ENCODE measurements at regions not wholly inside any gene's neighbourhood (a gene's known extent, or its start where the extent isn't known, plus 50 kb on each side); places are given as distances from the start of the nearest gene placed in this dataset.
"Not testable (repeated sequence)": the region's sequence is repeated elsewhere in the genome, so short reads cannot be mapped to it uniquely, and the experiment has no call there.

DNA sequence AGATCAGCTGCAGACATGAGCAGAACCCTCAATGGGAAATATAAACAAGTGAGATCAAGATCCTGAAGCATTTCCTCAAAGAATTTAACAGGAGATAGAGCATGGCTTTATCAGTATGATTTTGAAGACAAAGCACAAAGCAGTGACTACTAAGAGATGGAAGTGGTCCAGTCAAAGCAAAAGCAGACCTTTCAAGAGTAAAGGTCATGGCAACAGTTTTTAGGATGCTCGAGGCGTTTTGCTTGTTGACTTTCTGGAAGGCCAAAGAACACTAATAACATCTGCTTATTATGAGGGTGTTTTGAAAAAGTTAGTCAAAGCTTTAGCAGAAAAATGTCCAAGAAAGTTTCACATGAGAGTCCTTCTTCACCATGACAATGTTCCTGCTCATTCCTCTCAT, 128.5 kb downstream of the KCNE4 start:
- no peak for DNase-seq (ENCODE audit: low read depth, low spot score)

DNA sequence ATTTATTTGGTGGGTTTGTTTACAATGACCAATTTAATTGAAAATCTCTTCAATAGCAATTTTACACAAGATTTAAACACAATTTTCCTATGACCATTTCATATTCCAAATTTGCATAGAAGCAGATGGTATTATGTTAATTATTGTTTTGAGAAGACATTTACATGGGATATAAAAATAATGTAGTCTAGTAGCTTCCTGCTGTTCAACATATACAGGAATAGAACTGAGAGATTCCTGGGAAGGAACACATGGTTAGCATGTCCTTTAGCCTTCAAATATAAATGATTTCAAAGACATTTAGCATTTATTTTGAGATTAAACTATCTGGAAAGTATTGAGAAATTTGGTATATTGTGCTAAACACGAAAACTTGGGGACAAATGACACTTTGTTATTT, 129.6 kb downstream of the KCNE4 start:
- no peak for DNase-seq (ENCODE audit: low read depth, low spot score)

DNA sequence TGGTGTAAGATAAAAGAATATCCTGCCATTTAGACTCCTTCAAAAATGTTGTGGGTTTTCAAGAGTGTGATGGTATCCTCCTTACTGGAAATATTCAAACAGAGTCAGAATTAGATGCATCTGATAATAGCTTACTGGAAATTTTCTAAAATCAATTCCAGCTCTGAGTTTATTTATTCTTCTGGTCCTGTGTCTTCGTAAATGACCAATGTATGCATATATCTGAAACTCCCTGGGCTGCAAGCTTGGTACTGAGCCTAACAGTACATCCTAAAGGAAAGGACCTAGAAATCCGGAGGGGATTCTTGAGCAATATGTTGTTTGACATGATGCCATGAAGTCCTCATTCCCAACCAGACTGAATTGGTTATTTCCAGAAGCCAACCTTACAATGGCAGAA, 130.4 kb downstream of the KCNE4 start:
- DNase-seq (ENCODE audit: low read depth, low spot score): no peak

DNA sequence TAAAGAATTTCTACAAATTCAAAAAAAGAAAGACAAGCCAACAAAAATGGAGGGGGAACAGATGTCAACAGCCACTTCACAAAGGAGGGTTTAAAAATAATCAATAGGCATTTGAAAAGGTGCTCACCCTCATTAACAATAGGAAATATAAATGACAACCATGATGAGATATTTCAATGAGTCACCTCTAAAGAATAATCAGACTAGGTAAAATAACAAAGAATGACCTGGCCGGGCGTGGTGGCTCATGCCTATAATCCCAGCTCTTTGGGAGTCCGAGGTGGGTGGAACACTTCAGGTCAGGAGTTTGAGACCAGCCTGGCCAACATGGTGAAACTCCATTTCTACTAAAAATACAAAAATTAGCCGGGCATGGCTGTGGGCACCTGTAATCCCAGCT, 133.6 kb downstream of the KCNE4 start:
- DNase-seq (ENCODE audit: low read depth, low spot score): no peak

DNA sequence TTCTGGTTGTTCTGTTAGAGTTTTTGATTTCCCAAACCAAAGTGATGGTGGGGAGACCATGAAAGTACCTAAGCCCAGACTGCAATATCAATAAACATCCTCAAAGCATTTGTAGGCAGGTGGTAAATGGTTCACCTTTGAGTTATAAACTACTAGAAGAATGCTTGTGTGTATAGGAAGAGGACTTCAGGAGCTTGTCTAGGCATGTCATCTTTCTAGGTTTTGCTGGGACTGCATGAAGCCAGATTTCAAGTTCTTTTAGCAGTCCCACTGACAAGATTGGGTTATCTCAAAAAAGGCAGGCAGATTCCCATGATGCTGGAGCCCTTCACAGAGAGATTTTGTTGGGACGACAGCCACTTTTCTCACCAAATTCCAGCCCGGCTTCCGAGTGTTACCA, 135.3 kb downstream of the KCNE4 start:
- no peak for DNase-seq (ENCODE audit: low read depth, low spot score)

DNA sequence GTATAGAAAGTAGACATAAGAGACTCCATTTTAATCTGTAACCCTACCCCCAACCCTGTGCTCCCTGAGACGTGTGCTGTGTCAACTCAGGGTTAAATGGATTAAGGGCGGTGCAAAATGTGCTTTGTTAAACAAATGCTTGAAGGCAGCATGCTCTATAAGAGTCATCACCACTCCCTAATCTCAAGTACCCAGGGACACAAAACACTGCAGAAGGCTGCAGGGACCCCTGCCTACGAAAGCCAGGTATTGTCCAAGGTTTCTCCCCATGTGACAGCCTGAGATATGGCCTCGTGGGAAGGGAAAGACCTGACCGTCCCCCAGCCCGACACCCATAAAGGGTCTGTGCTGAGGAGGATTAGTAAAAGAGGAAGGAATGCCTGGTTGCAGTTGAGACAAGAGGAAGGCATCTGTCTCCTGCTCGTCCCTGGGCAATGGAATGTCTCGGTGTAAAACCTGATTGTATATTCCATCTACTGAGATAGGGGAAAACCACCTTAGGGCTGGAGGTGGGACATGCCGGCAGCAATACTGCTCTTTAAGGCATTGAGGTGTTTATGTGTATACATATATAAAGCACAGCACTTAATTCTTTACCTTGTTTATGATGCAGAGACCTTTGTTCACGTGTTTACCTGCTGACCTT, 138.7 kb downstream of the KCNE4 start:
- not testable (repeated sequence) for DNase-seq (ENCODE audit: low read depth, low spot score)

DNA sequence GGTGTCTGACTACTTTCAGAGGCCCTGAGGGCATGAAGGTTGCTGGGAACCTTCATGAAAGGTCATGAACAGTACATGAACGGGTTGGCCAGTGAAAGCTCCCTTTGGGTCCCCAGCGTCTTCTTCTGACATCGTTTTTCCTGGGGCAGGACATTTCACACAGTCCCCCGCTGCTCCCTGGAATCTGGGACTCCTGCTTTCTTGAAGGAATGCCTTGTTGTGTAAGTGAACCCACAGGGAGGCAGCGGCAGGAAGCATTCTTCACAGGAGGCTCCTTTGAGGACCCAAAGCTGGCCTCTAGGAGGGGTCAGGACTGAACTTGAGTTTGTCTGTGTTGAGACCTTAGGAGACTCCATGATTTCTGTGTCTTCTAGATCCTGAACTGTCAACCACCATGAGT, 144.3 kb downstream of the KCNE4 start:
- no peak for DNase-seq (ENCODE audit: low read depth, low spot score)

DNA sequence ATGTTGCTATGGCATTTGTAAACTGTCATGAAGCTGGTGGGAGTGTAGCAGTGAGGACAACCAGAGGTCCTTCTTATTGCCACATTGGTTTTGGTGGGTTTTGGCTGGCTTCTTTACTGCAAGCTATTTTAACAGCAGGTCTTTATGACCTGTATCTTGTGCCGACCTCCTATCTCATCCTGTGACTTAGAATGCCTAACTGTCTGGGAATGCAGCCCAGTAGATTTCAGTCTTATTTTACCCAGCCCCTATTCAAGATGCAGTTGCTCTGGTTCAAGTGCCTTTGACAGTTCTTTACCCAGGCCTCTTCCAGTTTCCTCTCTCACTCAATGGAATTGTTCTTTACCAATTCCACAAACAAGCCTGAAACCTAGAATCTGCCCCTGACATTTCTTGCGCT, 145.1 kb downstream of the KCNE4 start:
- DNase-seq (ENCODE audit: low read depth, low spot score): no peak

DNA sequence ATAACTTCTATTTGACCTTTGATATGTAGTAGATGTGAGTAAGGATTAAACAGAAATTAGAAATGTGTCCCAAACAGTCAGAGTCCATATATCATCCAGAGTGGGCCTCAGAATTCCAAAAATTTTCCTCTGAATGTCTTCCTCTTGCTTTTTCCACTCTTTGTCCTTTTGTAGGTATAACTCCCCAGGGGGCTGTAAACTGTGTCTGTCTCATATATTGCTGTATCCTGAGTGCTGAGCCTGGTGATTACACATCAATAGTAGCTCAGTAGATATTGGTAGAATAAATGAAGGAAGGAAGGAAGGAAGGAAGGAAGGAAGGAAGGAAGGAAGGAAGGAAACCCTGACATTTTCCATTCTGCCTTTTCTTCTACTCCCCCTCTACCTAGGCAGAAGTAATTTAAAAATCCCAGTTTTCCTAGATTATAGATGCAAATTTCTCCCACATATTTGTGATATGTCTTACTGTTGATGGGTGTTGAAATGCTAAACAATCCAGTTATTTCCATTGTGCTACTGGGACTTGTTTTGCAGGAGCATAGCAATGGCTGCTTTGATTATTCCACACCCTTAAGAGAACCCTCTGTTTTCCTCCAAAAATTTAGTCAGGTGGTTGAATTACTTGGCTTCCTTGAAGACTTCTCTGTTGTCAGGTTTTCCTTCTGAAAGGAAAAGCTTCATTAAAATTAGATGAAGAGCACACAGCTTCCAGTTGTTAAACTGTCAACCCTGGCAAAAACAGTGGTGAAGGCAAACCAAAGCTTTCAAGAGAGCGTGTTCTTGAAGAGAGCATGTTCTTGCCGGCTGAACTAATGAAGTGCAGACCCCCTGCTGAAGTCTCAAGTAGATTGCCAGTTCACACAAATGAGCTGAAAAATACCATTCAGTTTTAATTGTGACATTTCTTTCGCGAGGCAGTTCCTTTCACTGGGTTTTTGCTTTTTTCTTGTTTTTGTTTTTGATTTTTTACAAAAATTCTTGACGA, 147.8 kb downstream of the KCNE4 start:
- DNase-seq (ENCODE audit: low read depth, low spot score): no peak

DNA sequence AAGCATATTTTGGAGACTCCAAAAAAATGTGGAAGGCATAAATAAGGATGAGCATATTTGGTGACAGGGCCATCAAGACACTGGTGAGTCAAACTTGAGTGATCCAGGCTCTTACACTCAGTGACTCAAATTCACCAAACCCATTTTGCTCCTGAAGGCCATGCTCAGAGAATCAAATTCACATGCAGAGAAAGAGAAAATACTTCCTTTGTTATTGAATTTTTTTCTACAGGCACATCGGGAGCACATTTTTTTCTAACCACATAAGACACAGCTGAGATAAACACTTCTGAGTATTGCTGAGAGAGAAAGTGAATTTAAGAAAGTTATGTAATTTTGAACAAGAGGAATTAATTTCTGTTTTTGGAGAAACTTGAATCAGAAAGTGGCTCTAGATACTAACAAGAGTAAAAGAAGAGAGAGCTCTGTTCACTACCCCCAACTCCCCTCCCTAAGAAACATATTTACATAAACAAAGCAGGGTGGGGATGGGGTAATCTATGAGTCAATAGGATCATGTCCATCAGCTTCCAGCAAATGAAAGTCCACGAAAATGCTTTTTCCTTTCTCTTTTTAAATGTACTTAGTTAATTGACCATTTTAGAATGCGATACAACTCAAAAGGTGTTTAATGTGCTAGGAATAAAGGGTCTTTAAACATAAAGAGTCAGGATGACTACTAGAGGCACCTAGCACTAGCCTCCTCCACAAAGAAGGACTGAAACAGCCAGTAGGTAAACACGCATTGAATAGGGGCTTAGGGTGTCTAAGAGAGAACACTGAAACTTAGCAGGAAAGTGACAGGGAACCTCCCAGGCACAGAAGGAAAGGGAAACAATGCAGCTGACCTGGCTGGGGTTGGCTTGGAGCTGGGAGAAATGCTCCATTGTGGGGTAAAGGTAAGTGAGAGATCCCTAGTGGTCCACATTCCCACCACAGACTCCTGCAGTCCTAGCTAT, 152.3 kb downstream of the KCNE4 start:
- no peak for DNase-seq (ENCODE audit: low read depth, low spot score)

DNA sequence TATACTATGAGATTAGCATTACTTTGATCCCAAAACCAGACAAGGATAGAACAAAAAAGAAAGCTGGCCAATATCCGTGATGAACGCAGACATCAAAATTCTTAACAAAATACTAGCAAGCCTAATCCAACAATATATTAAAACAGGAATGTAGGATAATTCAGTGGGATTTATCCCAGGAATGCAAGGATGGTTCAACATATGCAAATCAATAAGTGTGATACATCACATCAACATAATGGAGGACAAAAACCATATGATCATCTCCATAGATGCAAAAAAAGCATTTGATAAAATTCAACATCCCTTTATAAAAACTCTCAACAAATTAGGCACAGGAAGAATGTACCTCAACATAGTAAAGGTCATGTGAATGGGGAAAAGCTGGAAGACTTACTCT, 158.5 kb downstream of the KCNE4 start:
- DNase-seq (ENCODE audit: low read depth, low spot score): no peak

DNA sequence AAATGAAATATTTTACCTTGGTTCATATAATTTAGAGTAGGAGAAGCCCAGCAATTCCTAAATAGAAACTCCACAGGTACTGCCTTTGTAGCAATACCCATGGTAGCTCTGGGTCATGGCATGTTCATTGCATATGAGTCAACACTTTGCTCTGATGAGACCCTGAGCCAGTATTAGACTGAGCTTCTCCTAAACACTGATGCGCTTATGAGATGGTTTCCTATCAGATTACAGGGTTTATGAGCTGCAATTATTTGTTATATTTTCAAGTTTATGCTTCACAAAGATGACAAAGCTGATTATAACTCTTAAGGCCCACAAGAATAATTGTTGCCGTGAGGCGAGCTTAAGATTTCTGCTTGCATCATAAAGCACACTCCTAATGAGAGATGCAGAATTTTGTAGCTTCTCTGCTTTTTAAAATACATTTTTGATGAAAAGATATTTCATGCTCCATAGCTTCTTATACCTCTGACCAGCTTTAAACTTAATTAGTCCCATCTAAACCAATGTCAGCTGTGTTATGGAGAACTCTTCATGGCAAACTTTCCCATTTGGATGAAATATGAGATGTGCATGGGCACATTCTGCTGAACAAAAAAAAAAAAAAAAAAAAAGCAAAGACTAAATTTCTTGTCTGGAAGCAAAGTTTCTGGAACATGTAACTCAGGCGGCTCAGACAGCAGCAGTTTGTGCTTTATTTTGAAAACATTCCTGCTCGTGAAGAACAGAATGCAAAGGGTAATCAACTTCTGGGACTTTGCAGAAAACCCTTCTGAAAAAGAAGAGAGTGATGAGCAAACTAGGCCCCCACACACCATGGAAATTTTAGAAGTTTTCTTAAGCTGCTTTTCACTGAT, 162.6 kb downstream of the KCNE4 start:
- DNase-seq (ENCODE audit: low read depth, low spot score): no peak

DNA sequence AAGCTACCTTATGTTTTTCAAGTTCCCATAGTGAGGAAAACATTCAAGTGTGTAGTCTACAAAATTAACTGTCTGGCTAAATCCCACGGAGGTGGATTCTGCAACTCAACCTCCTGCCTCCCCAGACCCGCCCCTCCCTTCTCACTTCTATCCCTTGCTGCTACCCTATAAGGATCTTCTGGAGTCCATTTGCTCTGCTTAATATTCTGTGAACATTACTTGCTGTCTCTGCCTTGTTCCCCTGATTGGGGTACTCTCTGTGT, 163.2 kb downstream of the KCNE4 start:
- no peak for DNase-seq (ENCODE audit: low read depth, low spot score)

DNA sequence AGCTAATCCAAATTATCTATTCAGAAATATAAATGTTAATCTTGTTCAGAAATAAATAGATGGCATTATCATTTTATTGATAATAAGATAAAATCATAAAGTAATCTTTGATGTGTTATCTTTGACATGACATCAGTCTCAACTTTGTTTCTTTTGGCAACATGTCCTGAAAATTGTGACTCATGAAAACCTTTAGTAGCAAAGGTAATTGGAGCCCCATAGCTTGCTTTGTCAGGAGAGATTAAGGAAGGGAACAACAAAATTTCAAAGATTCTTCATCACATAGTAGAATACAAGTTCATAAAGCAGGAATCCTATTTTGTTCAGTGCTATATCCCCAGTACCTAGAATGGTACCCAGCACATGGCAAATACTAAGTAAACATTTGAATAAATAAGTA, 165.4 kb downstream of the KCNE4 start:
- no peak for DNase-seq (ENCODE audit: low read depth, low spot score)

DNA sequence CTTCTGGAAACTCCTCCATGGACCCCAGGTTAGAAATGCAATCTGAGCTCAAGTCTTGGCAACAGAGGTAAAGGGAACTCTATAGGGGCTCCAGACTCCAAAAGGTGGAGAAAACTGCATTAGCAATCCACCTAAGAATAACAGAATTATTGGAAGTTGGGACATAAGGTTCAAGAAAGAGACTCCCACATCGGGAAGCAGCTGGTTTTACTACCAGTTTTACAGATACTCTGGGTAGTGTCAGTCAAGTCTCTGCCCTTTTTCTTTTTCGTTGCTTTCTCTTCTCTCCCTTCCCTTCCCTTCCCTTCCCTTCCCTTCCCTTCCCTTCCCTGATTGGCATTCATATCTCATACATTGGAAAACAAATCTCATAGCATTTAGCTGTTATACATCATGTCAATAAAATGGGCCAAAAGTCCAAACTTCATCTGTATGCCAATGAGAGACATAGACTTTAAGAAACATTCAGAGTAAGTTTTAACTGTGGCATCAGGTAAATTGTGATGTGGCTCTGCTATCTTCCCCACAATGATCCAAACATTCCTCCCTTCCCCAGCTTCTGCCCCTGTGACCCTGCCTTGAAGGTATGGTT, 166.7 kb downstream of the KCNE4 start:
- no peak for DNase-seq (ENCODE audit: low read depth, low spot score)

DNA sequence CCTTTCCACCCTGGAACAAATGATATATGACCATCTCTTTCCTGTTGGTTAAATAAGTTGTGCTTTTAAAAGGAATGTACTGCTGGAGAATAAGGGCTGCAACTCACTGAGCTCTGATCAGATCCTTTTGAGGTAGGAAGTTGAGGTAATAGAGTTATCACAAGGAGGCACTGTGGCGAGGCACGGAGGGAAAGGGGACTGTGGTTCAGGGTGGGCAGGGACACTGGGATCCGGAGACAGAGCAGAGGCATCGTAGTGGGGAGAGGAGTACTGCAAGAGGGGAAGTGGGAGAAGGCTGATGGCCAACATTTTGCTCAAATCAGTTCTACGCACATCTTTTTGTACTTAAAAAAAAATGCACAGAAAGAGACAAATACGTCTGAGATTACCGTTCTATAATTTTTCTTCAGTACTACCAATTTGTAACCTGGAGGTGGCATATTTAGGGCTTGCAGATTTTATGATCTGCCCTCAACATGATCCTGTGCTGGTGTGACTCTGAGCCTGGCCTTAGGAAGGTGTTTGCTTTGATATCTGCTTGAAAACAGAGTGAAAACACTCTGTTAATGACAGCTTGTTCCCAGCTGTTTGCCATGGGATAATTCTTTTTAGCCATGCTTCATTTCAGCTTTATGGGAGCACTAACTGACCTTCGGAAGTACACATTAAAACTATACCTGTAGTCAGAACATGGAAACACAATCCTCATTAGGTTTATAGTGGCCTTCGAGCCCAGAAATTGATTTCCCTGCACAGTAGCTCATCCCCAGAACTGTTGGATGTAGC, 168.1 kb downstream of the KCNE4 start:
- no peak for DNase-seq (ENCODE audit: low read depth, low spot score)

DNA sequence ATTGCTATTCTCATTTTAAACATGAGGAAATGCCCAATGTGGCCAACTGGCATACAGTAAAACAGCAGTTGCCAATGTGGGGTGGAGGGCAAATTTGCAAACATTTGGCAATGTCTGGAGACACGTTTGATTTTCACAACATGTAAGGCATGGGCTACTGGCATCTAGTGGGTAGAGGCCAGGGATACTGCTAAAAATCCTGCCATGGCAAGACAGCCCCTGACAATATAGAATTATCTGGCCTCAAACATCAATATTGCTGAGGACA, 168.6 kb downstream of the KCNE4 start:
- no peak for DNase-seq (ENCODE audit: low read depth, low spot score)

DNA sequence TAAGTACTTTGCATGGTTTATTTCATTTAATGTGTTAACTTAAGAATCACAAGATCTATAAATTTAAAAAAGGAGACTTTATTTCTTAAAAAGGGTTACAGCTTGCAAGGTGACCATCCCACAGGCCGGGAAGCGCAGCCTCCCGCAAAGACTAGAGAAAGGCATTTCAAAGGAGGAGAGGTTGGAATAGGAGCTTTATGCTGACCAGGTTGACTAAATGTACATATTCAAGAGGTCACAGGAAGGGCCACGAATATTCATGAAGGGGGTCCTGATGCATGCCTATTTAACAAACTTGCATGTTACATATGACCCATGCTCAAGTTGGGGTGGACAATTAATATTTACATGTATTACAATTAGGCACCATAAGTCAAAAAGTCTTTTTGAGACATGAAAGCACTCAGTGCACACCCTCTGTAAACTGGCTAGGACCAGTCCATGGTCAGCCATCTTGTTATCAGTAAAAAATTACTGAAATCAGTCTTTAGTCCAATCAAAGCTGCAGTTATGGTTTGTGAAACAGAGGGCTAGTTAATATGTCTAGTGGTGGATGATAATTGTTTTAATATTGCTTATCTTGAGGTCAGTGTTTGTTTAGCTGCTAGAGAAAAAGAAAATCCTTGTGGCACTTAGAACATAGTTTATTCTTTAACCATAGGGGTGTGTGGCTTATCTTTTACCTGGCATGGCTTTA, 169.3 kb downstream of the KCNE4 start:
- no peak for DNase-seq (ENCODE audit: low read depth, low spot score)

DNA sequence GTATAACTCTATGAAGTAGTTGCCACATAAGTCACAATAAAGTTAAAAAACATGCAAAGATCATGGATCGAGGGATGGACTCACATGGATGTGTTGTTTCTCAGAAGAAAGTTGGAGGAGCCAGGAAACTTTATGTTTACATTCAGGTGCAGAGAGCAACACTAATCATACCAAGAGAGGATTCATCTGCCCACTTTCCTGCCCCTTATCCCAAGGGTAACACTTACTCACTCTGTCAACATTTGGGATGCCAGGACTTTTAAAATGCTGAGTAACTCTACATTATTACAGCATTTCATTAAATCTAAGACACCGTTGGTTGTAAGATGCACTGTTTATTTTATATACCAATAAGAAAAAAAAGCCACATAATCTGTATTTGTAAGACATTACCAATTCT, 170.4 kb downstream of the KCNE4 start:
- no peak for DNase-seq (ENCODE audit: low read depth, low spot score)

DNA sequence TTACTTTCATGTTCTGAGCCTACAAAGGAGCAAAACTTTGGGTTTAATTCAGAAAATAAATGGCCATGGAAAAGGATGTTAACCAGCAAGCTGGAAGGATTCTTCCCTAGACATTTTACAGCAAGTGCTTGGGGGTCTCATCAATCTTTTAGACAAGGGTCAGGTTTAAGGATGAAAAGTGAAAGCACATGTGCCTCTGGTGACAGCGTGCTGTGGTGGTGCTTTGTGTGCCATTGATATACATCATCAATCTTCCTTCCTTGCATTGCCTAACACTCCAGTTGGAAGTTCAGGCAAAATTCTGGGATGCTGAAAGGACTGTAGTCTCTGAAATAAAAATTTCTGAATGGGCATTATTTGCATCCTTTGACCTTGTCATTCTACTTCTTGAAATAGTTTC, 171.2 kb downstream of the KCNE4 start:
- no peak for DNase-seq (ENCODE audit: low read depth, low spot score)
